ENCODE measurements at regions not wholly inside any gene's neighbourhood (a gene's known extent, or its start where the extent isn't known, plus 50 kb on each side); places are given as distances from the start of the nearest gene placed in this dataset.

DNA sequence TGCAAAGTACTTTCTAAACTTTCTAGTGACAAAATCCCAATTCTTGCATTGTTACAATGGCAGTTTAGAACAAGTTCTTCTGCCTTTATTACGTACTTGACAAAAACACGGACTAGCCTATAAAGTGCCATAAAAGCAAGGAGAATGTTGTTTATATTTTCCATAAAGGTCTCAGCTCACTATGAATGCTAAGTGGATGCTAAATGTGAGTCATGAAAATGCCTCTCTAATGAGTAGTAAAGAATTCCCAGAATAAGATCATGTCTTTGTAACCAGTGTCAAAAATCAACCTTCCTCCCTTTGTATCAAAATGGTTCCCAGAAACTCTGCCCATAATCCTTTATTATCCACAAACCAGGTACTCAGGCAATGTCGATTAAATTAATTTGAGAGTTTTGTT is 539.8 kb upstream of the SLIT2 start:
- Histone ChIP-seq H3K36me3 (ENCODE audit: insufficient read depth, low read length) (no peaks in the 10 kb centered on the region), H3K27ac (ENCODE audit: low read depth, low read length) (no peak overlapping the region), H3K9ac (ENCODE audit: low read depth, low read length) (no peak overlapping the region), H3K27me3 (ENCODE audit: insufficient read depth, low read length) (no peaks in the 10 kb centered on the region), H3K9me3 (ENCODE audit: insufficient read depth, low read depth, low read length) (no peaks in the 10 kb centered on the region), H3K4me3 (ENCODE audit: low read length) (no peak overlapping the region), H3K4me1 (ENCODE audit: insufficient read depth, low read length) (no peaks in the 10 kb centered on the region)
- WGBS, result 93% methylated on average over 3 of the region's 3 CpGs

DNA sequence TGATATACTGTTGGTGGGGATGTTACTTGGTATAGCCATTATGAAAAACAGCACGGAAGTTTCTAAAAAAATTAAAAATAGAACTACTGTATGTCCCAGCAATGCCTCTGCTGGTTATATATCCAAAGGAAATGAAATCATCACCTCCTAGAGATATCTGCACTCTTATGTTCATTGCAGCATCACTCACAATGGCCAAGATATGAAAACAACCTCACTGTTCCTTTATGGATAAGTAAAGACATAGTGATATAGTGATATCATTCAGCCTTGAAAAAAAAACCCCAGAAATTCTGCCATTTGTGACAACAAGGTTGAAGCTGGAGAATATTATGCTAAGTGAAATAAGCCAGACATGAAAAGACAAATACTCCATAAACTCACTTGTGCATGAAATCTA is 543.8 kb upstream of the SLIT2 start:
- no peaks in the 10 kb centered on the region for H3K4me1 ChIP-seq (ENCODE audit: insufficient read depth, low read length)
- H3K36me3 ChIP-seq (ENCODE audit: insufficient read depth, low read length), result no peaks in the 10 kb centered on the region
- H3K9ac ChIP-seq (ENCODE audit: low read depth, low read length), result no peak overlapping the region
- no peak overlapping the region for H3K4me3 ChIP-seq (ENCODE audit: low read length)
- H3K27me3 ChIP-seq (ENCODE audit: insufficient read depth, low read length), result no peaks in the 10 kb centered on the region
- 100% methylated on average over 1 of the region's 1 CpG for WGBS
- H3K9me3 ChIP-seq (ENCODE audit: insufficient read depth, low read depth, low read length), result no peaks in the 10 kb centered on the region
- no peak overlapping the region for H3K27ac ChIP-seq (ENCODE audit: low read depth, low read length)

DNA sequence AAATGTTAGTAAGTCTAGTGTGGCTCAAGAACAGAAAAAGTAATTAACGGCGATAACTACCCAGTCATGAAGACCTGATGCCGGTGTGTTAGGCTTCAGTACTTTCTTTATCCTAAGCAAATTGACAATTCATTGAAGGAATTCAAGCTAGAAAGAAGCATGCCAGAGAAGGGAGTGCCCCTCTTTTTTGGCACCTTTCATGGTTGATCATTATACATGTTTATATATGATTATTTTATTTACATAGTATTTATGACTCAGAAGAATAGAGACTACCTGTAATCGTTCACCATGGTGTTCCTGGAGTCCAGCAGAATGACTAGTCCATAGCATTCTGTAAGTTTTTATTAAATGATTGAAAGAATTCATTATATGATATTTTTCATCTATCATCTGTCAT is 548.3 kb upstream of the SLIT2 start:
- Histone ChIP-seq H3K4me1 (ENCODE audit: insufficient read depth, low read length) (no peaks in the 10 kb centered on the region), H3K4me3 (ENCODE audit: low read length) (no peak overlapping the region), H3K9me3 (ENCODE audit: insufficient read depth, low read depth, low read length) (no peaks in the 10 kb centered on the region), H3K27ac (ENCODE audit: low read depth, low read length) (no peak overlapping the region), H3K9ac (ENCODE audit: low read depth, low read length) (no peak overlapping the region), H3K36me3 (ENCODE audit: insufficient read depth, low read length) (no peaks in the 10 kb centered on the region), H3K27me3 (ENCODE audit: insufficient read depth, low read length) (no peaks in the 10 kb centered on the region)
- WGBS, result 89% methylated on average over 3 of the region's 4 CpGs

DNA sequence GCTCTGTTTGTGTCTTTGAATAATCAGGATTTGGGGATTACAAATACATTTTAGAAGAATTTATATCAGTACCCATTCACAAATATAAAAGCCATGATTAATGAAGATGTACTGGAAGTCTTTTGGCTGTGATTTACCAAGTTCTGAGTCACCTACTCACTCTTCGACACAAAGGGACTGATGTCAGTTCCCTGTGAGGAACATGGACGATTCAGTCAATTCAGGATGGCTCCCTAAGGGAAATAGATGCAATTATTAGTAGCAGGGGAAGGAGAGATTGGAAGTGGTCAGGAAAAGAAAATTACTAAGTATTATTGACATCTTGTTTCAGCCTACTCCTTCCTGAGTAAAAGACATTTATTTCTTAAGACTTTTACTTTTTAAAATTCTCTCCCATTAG is 550.7 kb upstream of the SLIT2 start:
- no peaks in the 10 kb centered on the region for H3K9me3 ChIP-seq (ENCODE audit: insufficient read depth, low read depth, low read length)
- no peak overlapping the region for H3K9ac ChIP-seq (ENCODE audit: low read depth, low read length)
- H3K4me3 ChIP-seq (ENCODE audit: low read length), result no peak overlapping the region
- H3K27ac ChIP-seq (ENCODE audit: low read depth, low read length), result no peak overlapping the region
- H3K27me3 ChIP-seq (ENCODE audit: insufficient read depth, low read length), result no peaks in the 10 kb centered on the region
- no peaks in the 10 kb centered on the region for H3K36me3 ChIP-seq (ENCODE audit: insufficient read depth, low read length)
- no peaks in the 10 kb centered on the region for H3K4me1 ChIP-seq (ENCODE audit: insufficient read depth, low read length)
- 87% methylated on average over 2 of the region's 2 CpGs for WGBS

DNA sequence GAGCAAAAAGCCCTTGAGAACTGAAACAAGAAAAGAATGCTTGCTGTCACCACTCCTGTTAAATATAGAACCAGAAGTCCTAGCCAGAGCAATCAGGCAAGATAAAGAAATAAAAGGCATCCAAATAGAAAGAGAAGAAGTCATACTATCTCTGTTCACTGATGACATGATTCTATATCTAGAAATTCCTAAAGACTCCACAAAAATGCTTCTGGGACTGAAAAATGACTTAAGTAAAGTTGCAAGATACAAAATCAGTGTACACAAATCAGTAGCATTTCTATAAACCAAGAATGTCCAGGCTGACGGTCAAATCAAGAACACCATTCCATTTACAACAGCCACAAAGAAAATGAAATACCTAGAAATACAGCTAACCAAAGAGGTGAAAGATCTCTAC is 552.7 kb upstream of the SLIT2 start:
- Histone ChIP-seq H3K9me3 (ENCODE audit: insufficient read depth, low read depth, low read length) (no peaks in the 10 kb centered on the region), H3K27ac (ENCODE audit: low read depth, low read length) (no peak overlapping the region), H3K27me3 (ENCODE audit: insufficient read depth, low read length) (no peaks in the 10 kb centered on the region), H3K36me3 (ENCODE audit: insufficient read depth, low read length) (no peaks in the 10 kb centered on the region), H3K4me1 (ENCODE audit: insufficient read depth, low read length) (no peaks in the 10 kb centered on the region), H3K9ac (ENCODE audit: low read depth, low read length) (no peak overlapping the region), H3K4me3 (ENCODE audit: low read length) (no peak overlapping the region)
- WGBS, result 82% methylated on average over 1 of the region's 1 CpG

DNA sequence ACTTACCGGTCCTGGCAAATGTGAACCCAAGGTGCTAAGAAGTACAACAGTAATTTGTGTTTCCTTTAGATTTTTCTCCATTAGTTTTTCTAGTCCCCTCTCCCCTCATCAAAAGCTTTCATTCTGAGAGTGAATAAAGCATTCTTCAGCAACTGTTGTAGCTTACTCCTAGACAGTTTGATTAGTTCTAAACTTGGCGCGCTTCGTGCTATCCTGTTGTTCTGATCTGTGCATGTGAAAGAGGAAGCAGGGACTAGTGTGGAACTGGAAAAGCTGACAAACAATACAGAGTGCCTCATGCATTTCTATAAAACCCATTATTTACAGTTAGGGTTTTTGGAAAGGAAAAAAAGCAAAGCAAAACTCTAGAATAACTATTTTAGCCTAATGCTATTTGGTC is 556.9 kb upstream of the SLIT2 start:
- WGBS, result 95% methylated on average over 4 of the region's 4 CpGs
- Histone ChIP-seq H3K27ac (ENCODE audit: low read depth, low read length) (no peak overlapping the region), H3K9me3 (ENCODE audit: insufficient read depth, low read depth, low read length) (no peaks in the 10 kb centered on the region)

DNA sequence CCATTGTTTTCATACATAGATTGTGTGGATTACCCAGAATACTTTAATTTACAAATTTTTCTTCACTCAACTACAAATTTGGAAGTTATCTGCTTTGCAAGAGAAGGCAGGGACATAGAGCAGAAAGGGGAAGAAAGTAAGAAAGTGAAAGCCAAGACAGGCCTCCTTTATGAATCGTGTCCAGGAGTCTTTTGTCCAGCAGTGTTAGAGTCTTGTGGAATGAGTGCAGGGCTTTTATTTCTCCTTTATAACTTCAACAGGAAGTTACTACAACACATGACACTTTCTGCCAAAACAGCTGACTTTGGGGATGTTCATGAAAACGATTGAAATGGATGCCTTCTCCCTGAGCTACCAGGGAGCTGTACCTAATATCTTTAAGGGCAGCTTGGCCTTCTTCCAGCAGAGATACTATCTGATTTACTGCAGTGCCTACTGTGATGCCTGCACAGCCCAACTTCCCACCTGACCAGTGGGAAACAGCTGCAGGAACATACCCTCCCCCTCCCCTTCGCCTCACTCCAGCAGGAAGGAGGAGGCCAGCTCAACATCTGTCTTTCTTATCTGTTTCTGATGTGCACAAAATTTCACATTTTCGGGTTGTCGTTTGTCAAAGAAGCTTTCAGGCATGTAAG is 557.7 kb upstream of the SLIT2 start:
- no peak overlapping the region for H3K4me3 ChIP-seq (ENCODE audit: low read length)
- 89% methylated on average over 5 of the region's 5 CpGs for WGBS
- no peaks in the 10 kb centered on the region for H3K27me3 ChIP-seq (ENCODE audit: insufficient read depth, low read length)
- no peak overlapping the region for H3K27ac ChIP-seq (ENCODE audit: low read depth, low read length)
- H3K9ac ChIP-seq (ENCODE audit: low read depth, low read length), result no peak overlapping the region
- H3K4me1 ChIP-seq (ENCODE audit: insufficient read depth, low read length), result no peaks in the 10 kb centered on the region
- no peaks in the 10 kb centered on the region for H3K9me3 ChIP-seq (ENCODE audit: insufficient read depth, low read depth, low read length)
- no peaks in the 10 kb centered on the region for H3K36me3 ChIP-seq (ENCODE audit: insufficient read depth, low read length)

More for the DNA sequence above, 556.9 kb upstream of the SLIT2 start:
- Histone ChIP-seq H3K9ac (ENCODE audit: low read depth, low read length) (no peak overlapping the region), H3K4me1 (ENCODE audit: insufficient read depth, low read length) (no peaks in the 10 kb centered on the region), H3K27me3 (ENCODE audit: insufficient read depth, low read length) (no peaks in the 10 kb centered on the region), H3K36me3 (ENCODE audit: insufficient read depth, low read length) (no peaks in the 10 kb centered on the region), H3K4me3 (ENCODE audit: low read length) (no peak overlapping the region)

DNA sequence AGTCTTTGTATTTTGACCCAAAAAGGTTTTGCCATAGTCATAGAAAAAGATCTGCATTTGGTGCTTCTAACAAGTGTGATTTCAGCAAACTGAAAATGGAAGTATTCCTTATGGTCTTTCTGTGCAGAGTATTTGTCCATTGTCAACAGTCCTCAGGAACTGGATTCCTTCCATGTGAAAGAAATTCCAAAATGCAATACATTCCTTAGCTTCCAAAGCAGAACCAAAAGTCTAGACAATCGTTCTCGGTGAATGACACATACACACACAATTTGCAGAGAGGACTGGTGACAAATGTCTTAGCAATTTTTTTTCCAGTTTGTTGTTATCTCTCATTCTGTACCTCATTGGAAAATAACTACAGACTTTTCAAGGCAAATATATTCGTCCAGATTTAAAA is 562.2 kb upstream of the SLIT2 start:
- no peaks in the 10 kb centered on the region for H3K4me1 ChIP-seq (ENCODE audit: insufficient read depth, low read length)
- 95% methylated on average over 2 of the region's 3 CpGs for WGBS
- no peaks in the 10 kb centered on the region for H3K9me3 ChIP-seq (ENCODE audit: insufficient read depth, low read depth, low read length)
- no peaks in the 10 kb centered on the region for H3K36me3 ChIP-seq (ENCODE audit: insufficient read depth, low read length)
- no peak overlapping the region for H3K27ac ChIP-seq (ENCODE audit: low read depth, low read length)
- no peaks in the 10 kb centered on the region for H3K27me3 ChIP-seq (ENCODE audit: insufficient read depth, low read length)
- no peak overlapping the region for H3K4me3 ChIP-seq (ENCODE audit: low read length)
- H3K9ac ChIP-seq (ENCODE audit: low read depth, low read length), result no peak overlapping the region

DNA sequence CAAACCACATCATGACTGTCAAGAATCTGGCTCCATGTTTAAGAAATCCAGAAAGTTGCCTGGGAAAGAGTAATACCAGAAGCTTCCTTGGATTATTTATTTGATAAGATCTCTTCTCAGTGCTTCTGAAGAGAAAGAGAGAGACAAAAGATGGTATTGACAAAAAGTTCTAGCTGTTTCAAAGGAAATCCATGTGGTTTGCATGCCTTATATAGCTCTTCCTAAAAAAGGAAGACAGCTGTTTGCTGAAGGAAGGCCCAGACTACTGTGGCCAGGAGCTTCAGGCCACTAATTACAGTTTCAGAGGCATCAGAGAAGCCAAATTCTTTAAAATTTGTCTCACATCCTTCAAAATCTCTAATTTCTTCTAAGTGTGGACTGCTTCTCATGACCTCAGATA is 565.2 kb upstream of the SLIT2 start:
- Histone ChIP-seq H3K36me3 (ENCODE audit: insufficient read depth, low read length) (no peaks in the 10 kb centered on the region), H3K9me3 (ENCODE audit: insufficient read depth, low read depth, low read length) (no peaks in the 10 kb centered on the region), H3K9ac (ENCODE audit: low read depth, low read length) (no peak overlapping the region), H3K27ac (ENCODE audit: low read depth, low read length) (no peak overlapping the region), H3K4me1 (ENCODE audit: insufficient read depth, low read length) (no peaks in the 10 kb centered on the region), H3K27me3 (ENCODE audit: insufficient read depth, low read length) (no peaks in the 10 kb centered on the region), H3K4me3 (ENCODE audit: low read length) (no peak overlapping the region)

DNA sequence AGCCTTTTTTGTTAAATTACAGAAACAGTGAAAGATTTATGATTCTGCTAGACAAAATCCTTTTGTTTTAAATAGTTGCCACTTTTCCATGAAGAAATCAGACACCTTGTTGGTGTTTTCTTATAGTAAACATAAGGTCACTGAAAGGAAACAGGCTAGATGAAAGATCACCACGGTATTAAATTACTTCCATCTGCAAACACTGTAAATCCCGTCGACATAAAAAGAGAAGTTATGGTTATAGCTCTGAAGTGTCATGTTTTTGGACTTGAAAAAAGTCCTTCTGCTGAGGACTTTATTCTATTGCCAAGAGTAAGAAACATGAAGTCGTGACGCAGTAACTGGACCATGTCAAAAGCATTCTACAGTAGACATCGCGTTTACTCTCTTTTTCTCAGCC is 567.6 kb upstream of the SLIT2 start:
- Histone ChIP-seq H3K9me3 (ENCODE audit: insufficient read depth, low read depth, low read length) (no peaks in the 10 kb centered on the region), H3K27me3 (ENCODE audit: insufficient read depth, low read length) (no peaks in the 10 kb centered on the region), H3K4me1 (ENCODE audit: insufficient read depth, low read length) (no peaks in the 10 kb centered on the region), H3K9ac (ENCODE audit: low read depth, low read length) (no peak overlapping the region), H3K36me3 (ENCODE audit: insufficient read depth, low read length) (no peaks in the 10 kb centered on the region), H3K27ac (ENCODE audit: low read depth, low read length) (no peak overlapping the region), H3K4me3 (ENCODE audit: low read length) (no peak overlapping the region)
- 96% methylated on average over 7 of the region's 7 CpGs for WGBS

DNA sequence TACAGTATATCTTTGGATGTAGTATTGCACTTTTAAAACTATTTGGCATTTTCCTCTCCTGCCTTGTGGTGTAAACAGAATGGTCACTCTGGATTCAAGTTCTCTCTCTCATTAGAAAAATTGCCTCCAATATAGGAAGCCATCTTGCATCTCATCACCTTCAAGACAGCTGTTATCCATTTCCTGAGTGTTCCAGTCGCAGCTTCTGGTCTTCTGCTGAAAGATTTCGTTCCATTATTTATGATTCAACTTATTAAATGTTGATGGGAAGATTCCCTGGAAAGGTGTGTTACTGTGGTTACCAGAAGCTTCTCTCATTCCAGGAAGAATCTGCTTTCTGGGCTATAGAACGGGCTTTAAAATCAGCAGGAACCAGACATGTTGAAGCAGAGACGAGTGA is 568.3 kb upstream of the SLIT2 start:
- Histone ChIP-seq H3K4me1 (ENCODE audit: insufficient read depth, low read length) (no peaks in the 10 kb centered on the region), H3K9ac (ENCODE audit: low read depth, low read length) (no peak overlapping the region), H3K27me3 (ENCODE audit: insufficient read depth, low read length) (no peaks in the 10 kb centered on the region), H3K36me3 (ENCODE audit: insufficient read depth, low read length) (no peaks in the 10 kb centered on the region), H3K27ac (ENCODE audit: low read depth, low read length) (no peak overlapping the region), H3K4me3 (ENCODE audit: low read length) (no peak overlapping the region), H3K9me3 (ENCODE audit: insufficient read depth, low read depth, low read length) (no peaks in the 10 kb centered on the region)
- WGBS, result 90% methylated on average over 4 of the region's 4 CpGs

DNA sequence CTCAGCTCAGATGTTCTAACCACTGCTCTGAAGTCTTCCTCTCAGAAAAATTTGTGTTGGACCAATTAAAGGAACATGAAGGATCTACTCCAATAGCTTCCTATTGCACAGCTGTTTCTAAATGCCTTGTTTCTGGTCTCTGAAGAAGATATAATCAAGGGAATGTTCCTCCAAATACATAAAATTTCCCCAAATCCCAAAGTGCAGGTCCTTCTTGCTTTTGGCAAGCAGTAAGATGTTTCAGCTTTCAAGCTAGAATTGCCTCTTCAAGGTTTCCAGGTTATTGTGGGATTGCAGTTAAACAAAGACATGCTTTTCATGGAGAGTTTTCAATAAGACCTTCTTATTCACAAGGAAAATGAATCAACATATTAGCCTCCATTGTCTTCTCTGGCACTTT is 574.5 kb upstream of the SLIT2 start:
- no peaks in the 10 kb centered on the region for H3K9me3 ChIP-seq (ENCODE audit: insufficient read depth, low read depth, low read length)
- no peak overlapping the region for H3K9ac ChIP-seq (ENCODE audit: low read depth, low read length)
- H3K4me1 ChIP-seq (ENCODE audit: insufficient read depth, low read length), result no peaks in the 10 kb centered on the region
- H3K27me3 ChIP-seq (ENCODE audit: insufficient read depth, low read length), result no peaks in the 10 kb centered on the region
- no peak overlapping the region for H3K27ac ChIP-seq (ENCODE audit: low read depth, low read length)
- no peak overlapping the region for H3K4me3 ChIP-seq (ENCODE audit: low read length)
- H3K36me3 ChIP-seq (ENCODE audit: insufficient read depth, low read length), result no peaks in the 10 kb centered on the region

All from HUES64 (cell line).